ENCODE measurements at regions not wholly inside any gene's neighbourhood (a gene's known extent, or its start where the extent isn't known, plus 50 kb on each side); places are given as distances from the start of the nearest gene placed in this dataset.
"Not testable (repeated sequence)": the region's sequence is repeated elsewhere in the genome, so short reads cannot be mapped to it uniquely, and the experiment has no call there.

- FAIRE-seq = not testable (repeated sequence)
Observed at GRCh38 chr4:131883181-131883580, 1265.9 kb upstream of the PCDH10 start.

DNA sequence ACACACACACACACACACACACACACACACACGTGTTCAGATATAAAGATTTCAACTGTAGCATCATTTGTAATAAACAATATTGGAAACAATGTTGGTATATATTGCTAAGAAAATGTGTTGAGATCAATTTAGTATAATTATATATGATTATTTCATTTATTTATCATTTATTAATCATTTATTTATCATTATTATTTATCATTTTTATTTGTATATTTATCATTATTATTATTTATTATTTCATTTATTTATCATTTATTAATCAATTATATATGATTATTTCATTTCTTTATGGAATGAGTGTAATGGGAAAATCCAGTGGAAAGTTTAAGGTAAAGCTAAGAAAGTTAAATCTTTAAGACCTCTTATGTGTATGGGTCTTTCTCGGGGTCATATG, 1223.4 kb upstream of the PCDH10 start:
- peak; percentile 92 for FAIRE-seq

GRCh38 chr4:131967646-131968045, 1181.4 kb upstream of the PCDH10 start:
- not testable (repeated sequence) for FAIRE-seq

- no peak for FAIRE-seq
Observed at GRCh38 chr4:131974730-131975129, 1174.4 kb upstream of the PCDH10 start.

- not testable (repeated sequence) for FAIRE-seq
Observed at GRCh38 chr4:131975276-131976132, 1173.6 kb upstream of the PCDH10 start.

- FAIRE-seq = not testable (repeated sequence)
Observed at GRCh38 chr4:131976133-131977002, 1172.7 kb upstream of the PCDH10 start.

DNA sequence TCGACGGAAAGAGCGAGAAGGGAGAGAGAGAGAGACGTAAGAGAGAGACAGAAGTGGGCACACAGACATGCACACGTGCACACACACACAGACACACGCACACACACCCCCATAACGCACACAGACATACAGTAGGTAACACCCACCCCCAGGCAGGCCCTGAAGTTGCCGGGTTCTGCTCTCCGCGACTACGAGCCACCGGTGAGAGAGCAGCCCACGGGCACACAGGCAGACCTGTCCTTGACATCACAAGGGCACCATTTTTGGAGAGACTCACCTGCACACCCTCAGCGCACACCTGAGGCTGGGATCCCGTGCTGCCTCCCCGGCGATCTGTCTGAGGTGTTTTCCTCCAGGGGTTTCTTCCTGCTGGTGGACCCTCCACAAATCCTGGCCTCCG, 1171.0 kb upstream of the PCDH10 start:
- FAIRE-seq = no peak

DNA sequence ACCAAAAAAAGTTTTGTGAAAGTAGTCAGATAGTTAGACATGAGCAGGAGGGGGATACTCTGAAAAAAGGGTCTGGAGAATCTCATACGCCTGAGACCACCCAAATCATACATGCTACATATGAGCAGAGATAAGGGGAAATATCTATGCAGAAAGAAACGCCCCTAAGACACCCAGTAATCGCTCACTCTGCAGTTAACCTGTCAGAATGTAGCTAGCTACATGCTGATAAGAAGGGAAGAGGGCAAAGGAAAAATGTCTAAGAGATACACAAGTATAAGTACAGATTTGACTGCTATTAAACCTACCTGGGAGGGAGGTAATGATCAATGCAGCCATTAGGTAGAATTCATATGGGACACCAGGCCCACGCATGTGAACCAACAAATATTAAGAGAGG, 1159.5 kb upstream of the PCDH10 start:
- FAIRE-seq = no peak

DNA sequence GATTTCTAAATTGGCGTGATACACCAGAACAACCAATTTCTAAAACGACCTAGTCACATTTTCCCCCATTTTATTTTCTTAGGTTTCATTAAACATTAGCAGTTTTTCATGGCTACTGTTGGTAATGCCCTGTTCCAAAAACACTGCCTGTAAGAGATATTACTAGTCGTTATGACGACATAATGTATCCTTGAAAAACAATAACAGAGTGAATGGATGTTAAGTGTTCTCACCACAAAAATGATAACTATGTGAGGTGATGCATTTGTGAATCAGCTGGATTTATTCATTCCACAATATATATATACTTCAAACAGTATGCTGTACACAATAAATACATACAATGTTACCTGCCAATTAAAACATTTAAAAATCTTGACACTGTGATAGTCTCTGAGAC, 1147.6 kb upstream of the PCDH10 start:
- no peak for FAIRE-seq

DNA sequence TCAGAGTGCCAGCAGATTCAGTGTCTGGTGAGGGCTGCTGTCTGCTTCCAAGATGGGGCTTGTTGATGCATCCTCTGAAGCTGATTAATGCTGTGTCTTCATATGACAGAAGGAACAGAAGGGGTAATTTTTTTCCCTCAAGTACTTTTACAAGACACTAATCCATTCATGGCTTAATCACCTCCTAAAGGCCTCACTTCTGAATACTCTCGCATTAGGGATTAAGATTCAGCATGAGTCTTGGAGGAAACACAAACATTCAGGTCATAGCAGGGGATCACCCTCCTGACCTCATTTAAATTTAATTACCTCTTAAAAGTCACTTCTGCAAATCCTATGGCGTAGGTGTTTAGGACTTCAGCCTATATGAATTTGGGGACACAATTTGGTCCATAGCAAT, 1145.5 kb upstream of the PCDH10 start:
- no peak for FAIRE-seq

DNA sequence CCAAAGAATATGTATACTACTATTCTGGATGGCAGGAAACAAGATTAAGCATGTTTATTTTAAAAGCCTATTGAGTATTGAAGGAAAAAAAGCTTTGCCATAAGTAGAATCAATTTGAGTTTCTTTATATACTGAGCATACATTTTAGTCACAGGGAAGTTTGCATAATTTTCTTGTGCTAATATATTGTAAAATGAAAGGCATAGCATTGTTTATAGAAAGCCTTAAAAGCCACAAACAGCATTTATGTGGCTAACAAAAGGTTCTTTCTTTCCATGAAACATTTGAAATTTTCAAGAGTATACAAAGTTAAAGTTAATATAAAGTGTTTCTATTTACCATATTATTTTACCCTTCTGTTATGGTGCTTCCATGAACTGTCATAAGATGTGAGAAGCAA, 1133.8 kb upstream of the PCDH10 start:
- no peak for FAIRE-seq

DNA sequence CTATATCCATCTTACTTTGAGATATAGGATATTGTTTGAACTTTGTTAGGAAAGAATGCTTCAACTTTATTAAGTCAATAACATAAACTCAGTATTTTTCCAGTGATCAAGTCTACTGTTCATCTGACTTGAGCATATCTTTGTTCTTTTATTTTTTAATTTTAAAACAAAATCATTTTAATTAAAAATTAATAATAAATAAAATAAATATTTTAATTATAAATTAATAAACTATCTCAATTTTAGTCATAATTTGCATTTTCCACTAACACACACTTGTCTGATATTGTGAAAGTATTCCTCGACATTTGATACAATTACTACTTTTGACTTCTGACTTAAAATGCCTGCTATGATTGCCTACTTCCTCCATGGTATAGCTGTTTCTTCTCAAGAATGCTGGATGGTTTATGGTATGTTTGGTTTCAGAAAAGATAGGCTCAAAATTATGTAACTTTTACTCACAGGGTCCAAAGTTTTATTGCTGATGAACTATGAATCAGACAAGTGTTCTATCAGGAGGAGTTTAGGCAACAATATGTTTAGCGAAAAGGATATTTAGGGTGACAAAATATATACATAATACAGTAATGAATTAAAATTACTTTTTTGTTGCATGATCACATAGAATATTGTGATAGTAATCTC, 1132.3 kb upstream of the PCDH10 start:
- no peak for FAIRE-seq

DNA sequence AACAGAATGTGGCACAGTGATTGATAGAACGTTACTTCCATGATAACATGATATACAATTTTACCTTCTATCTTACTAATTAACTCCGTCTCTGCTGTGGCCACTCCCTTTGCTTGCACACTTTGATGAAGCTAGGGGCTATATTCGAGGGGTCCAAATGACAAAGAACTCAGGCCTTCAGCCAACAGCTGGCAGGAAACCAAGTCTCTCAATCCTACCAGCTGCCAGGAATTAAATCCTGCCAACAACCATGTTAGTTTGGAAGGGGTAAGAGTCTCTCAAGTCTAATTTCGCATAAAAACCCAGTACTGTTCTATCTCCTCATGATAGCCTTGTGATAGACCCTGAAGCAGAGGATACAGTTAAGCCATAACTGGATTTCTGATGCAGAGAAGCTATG, 1122.9 kb upstream of the PCDH10 start:
- no peak for FAIRE-seq

GRCh38 chr4:132026816-132027215, 1122.3 kb upstream of the PCDH10 start:
- FAIRE-seq = no peak

DNA sequence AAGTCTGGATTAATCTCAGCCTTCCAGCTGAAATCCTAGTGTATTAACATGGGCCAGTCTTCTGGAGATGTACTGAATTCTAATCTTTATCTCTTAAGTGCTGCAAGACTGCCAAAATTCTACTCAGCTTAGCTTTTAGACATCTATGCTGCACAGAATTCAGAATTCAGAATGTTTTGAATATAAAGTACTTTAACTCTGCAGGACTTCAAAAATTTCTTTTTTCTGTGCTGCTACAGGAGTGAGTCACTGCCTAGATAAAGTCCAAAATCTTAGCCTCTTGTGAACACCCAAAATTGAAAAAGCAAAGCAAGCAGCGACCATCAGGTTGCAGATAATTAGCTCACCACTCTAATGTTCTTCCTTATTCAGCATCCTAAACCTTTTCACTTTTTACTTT, 1092.6 kb upstream of the PCDH10 start:
- FAIRE-seq = no peak

GRCh38 chr4:132059227-132059626, 1089.9 kb upstream of the PCDH10 start:
- FAIRE-seq = no peak

DNA sequence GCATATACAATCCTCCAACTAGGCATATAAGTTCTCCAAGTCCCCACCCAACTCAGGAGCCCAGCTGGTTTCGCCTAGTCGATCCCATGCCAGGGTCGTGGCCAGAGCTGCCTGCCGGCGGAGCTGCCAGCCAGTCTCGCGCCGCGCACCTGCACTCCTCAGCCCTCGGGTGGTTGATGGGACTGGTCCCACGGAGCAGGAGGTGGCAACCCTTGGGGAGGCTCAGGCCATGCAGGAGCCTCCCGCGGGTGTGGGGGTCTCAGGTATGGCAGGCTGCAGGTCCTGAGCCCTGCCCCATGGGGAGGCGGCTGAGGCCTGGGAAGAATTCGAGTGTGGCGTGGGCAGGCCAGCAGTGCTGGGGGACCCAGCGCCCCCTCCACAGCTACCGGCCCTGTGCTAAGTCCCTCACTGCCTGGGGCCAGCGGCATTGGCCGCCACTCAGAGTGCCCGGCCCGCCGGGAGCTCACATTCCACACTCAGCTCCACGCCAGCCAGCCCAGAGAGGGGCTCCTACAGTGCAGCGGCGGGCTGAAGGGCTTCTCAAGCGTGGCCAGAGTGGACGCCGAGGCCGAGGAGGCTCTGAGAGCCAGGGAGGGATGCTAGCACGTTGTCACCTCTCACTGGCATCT, 1086.4 kb upstream of the PCDH10 start:
- no peak for FAIRE-seq

- no peak for FAIRE-seq
Observed at GRCh38 chr4:132063829-132064228, 1085.3 kb upstream of the PCDH10 start.

DNA sequence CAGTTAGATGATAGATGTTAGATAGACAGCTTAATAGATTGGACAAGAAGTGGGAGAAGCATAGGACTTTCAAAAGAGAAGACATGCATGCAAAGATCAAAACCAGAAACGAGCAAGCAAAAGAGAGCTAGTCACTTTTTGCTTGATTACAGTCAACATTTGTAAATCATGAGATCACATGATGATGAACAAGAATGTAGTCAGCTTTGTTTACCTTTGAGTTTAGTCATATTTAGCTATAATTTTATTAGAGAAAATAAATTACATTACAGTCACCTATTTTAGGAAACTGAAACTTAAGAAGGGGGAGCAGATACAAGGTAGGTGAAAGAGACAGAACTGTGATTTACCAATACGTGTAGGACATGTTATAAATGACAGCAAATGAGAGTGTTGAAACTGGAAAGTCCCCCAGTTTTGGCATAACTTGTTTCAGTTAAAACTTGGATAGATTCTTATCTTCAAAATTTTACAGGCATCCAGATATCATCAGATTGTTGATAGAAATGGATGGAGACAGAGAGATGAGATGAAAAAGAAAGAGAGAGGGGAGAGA, 1083.1 kb upstream of the PCDH10 start:
- peak; percentile 77 for FAIRE-seq

DNA sequence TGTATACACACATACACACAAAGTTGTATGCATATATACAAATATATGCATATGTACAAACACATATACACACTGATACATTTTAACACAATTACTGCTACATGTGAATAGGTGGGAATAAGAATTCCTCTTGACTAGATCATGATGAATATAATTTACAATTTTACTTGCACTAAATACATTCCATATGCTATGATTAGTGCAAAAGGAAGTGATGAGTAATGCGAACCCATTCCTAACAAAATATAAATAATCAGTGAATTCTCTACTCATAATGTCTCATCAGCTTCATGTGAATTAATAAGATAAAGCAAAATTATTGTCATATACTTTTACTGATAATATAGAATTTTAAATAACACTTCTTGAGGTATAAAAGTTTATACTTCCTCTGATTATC, 1077.3 kb upstream of the PCDH10 start:
- no peak for FAIRE-seq

DNA sequence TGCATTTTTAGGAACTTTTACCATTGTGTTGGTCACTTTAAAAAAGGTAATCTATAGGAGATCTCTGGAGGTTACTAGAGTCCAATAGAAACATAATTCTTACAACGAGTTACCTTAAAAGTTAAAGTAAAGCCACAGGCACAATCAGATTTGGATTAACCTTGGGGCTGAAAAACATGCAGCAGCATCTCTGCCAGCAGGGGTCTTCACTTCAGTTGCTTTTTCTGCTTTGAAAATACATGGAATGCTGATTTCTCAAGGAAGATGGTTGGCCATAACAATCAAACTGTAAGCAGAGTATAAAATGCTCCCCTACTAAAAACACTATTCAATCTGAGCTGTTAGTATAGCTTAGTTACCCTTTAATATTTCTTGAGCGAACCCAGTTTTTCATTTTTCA, 1072.3 kb upstream of the PCDH10 start:
- FAIRE-seq = no peak

- no peak for FAIRE-seq
Observed at GRCh38 chr4:132085105-132085504, 1064.0 kb upstream of the PCDH10 start.

DNA sequence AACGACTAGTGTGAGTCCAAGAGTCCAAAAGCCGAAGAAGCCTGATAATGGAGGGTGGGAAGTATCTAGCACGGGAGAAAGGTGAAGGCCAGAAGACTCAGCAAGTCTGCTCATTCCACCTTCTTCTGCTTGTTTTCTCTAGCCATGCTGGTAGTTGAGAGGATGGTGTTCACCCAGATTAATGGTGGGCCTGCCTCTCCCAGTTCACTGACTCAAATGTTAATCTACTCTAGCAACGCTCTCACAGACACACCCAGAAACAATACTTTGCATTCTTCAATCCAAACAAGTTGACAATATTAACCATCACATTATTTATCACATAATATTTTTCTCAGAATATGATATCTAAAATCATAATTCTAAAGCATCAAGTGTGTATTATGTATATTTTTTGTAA, 1055.1 kb upstream of the PCDH10 start:
- FAIRE-seq = no peak

Data from endometrium (tissue), 2 donors.